ENCODE measurements at regions not wholly inside any gene's neighbourhood (a gene's known extent, or its start where the extent isn't known, plus 50 kb on each side); places are given as distances from the start of the nearest gene placed in this dataset.
"Not testable (repeated sequence)": the region's sequence is repeated elsewhere in the genome, so short reads cannot be mapped to it uniquely, and the experiment has no call there.

GRCh38 chr11:86861810-86862209 lies 61.5 kb downstream of the PRSS23 start:
- DNase-seq, result no peak

- DNase-seq, result no peak
Observed at GRCh38 chr11:86863476-86863875, 63.1 kb downstream of the PRSS23 start.

- DNase-seq, result no peak
Observed at GRCh38 chr11:86865436-86865835, 65.1 kb downstream of the PRSS23 start.

DNA sequence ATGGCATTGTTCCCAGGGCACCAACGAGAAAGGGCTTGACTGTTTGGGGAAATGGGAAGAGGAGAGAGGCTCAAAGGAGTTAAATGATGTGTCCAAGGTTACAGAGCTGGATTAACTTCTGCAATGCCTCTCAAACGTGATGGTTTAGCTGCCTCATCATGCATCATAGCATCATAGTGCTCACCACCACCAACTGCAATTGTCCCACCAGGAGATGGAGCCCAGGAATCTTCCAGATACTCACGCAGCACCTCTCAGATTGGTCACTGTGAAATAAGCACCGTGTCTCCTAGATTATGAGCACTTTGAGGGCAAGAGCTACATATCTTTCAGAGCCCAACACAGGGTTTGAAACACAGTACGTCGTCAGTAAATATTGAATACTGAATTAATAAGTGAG lies 69.2 kb downstream of the PRSS23 start:
- DNase-seq, result no peak

DNA sequence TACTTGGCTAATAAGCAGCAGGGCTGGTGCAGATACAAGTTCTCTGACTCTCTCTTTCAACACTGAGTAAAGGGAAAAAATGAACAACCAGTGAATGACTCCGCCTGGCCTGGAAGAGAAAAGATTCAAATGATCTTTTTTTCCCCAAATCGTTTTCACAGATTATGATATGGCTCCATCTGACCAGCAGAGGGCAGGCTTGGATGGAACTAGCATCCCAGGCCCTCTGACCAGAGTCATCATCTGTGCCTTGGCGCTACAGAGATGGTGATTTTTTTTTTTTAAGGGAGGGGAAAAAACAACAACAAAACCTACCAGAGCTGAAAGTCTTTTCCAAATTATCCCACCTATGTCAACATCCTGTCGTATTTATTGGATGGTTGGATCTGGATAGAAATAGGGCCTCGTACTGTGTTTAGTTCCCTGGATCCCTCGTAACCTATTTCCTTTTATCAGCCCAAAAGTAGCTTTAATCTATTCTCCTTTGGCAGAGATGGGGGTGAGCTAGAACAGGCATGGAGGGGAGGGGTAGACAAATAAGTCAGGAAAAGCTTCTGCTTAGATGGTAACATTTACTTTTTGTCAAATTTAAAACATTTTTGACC lies 69.7 kb downstream of the PRSS23 start:
- peak; percentile 23 for DNase-seq

GRCh38 chr11:86873573-86874083 lies 73.3 kb downstream of the PRSS23 start:
- no peak for DNase-seq

GRCh38 chr11:86874304-86875056 lies 74.1 kb downstream of the PRSS23 start:
- no peak for DNase-seq

GRCh38 chr11:86876716-86877234 lies 76.4 kb downstream of the PRSS23 start:
- no peak for DNase-seq

DNA sequence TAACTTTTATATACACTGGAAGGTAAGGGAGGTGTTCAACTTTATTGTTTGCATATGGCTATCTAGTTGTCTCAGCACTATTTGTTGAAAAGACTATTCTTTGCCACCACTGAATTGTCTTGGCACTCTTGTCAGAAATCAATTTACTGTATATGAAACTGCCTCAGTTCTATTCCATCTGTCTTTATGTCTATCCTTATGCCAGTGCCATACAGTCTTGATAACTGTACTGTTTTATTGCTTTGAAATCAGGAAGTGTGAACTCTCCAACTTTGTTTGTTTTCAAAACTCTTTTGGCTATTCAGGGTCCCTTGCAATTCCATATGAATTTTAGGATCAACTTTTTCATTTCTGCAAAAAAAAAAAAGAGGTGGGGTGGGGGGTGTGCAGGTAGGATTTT lies 77.2 kb downstream of the PRSS23 start:
- no peak for DNase-seq

GRCh38 chr11:86879241-86879640 lies 76.0 kb downstream of the FZD4 start:
- not testable (repeated sequence) for DNase-seq

GRCh38 chr11:86885311-86885710 lies 69.9 kb downstream of the FZD4 start:
- DNase-seq, result no peak

GRCh38 chr11:86888164-86889000 lies 66.8 kb downstream of the FZD4 start:
- peak; percentile 59 for DNase-seq

GRCh38 chr11:86889001-86889341 lies 66.2 kb downstream of the FZD4 start:
- DNase-seq, result no peak

DNA sequence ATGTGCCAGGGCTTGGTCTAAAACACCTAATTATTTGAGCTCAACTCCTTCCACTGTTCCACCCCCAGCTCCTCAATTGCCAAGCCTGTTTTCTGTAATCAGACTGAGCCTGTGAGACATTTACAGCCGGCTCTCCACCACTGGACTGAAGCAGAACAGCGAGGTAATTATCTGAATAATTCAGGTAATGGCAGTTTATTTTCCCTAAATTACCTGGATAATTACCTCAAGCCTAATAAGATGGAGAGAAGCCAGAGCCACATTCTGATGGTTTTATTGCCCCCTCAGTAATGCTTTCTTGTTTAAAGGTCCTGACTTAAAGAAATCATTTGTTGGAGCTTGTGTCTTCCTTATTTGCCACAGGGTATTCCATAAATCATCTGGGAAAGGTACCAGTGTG lies 64.2 kb downstream of the FZD4 start:
- no peak for DNase-seq

DNA sequence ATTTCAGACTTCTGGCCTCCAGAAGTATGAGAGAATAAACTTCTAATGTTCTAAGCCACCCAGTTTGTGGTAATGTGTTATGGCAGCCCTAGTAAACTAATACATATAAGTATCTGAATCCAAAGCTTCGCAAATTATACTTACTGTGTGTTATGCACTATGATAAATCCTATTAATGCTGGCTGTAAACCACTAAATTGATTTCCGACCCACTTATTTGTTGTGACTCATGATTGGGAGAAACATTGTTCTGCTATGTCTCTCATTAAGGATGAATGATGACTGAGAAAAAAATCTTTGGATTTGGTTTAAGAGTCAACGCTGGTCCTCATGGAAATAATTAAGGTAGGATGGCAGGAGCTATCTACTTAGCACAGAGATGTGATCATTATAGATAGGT lies 62.0 kb downstream of the FZD4 start:
- no peak for DNase-seq

All from NCI-H2171 treated with DMSO at 0.1 percent for 48 hours (cell line).